HL-60 (cell line): ENCODE measurements at regions not wholly inside any gene's neighbourhood (a gene's known extent, or its start where the extent isn't known, plus 50 kb on each side); places are given as distances from the start of the nearest gene placed in this dataset.

Experiments used
- GABPA ChIP-seq: IDR thresholded peaks from 2 replicates; pipeline ENCODE4 v1.6.1; 2012; ENCODE audit warnings: low read depth
- POLR2AphosphoS5 ChIP-seq: IDR thresholded peaks from 2 replicates; pipeline ENCODE4 v1.6.1; 2012; ENCODE audit warnings: low read depth
- SPI1 ChIP-seq: IDR thresholded peaks from 2 replicates; pipeline ENCODE4 v1.6.1; 2012; ENCODE audit warnings: low read depth, mild to moderate bottlenecking, borderline replicate concordance
- TF ChIP-seq, protein P1 (sequence below): IDR thresholded peaks from one replicate; pipeline ENCODE4 v1.5.1; 2011; ENCODE audit warnings: low read length, control low read depth, inconsistent platforms; ENCODE audit not compliant: insufficient read depth
- TF ChIP-seq, protein P2 (sequence below): IDR thresholded peaks from 2 replicates; pipeline ENCODE4 v1.6.1; 2012; ENCODE audit warnings: low read depth; ENCODE audit not compliant: insufficient replicate concordance

DNA sequence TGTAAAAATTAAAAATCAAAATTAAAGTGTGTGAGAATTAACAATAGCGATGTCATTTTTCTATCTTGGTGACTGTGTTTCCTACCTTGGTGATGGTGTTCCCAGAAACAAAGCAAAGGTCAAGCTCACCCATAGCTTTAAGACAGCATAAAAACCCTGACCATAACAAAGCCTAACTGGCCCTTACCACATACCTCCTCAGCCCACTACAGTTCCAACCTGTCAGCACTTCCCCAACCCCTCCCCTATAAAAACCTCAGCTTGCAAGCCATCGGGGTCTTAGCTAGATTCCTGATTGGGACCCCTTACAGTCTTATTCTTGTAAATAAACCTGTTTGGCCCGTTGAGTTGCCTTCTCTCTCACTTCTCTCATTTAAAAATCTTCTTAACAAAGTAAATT lies 484.4 kb upstream of the PCDH20 start:
- TF ChIP-seq POLR2AphosphoS5 (no peak), GABPA (no peak), SPI1 (no peak)
- TF ChIP-seq, protein P1, sequence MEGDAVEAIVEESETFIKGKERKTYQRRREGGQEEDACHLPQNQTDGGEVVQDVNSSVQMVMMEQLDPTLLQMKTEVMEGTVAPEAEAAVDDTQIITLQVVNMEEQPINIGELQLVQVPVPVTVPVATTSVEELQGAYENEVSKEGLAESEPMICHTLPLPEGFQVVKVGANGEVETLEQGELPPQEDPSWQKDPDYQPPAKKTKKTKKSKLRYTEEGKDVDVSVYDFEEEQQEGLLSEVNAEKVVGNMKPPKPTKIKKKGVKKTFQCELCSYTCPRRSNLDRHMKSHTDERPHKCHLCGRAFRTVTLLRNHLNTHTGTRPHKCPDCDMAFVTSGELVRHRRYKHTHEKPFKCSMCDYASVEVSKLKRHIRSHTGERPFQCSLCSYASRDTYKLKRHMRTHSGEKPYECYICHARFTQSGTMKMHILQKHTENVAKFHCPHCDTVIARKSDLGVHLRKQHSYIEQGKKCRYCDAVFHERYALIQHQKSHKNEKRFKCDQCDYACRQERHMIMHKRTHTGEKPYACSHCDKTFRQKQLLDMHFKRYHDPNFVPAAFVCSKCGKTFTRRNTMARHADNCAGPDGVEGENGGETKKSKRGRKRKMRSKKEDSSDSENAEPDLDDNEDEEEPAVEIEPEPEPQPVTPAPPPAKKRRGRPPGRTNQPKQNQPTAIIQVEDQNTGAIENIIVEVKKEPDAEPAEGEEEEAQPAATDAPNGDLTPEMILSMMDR, result no peak
- TF ChIP-seq, protein P2, sequence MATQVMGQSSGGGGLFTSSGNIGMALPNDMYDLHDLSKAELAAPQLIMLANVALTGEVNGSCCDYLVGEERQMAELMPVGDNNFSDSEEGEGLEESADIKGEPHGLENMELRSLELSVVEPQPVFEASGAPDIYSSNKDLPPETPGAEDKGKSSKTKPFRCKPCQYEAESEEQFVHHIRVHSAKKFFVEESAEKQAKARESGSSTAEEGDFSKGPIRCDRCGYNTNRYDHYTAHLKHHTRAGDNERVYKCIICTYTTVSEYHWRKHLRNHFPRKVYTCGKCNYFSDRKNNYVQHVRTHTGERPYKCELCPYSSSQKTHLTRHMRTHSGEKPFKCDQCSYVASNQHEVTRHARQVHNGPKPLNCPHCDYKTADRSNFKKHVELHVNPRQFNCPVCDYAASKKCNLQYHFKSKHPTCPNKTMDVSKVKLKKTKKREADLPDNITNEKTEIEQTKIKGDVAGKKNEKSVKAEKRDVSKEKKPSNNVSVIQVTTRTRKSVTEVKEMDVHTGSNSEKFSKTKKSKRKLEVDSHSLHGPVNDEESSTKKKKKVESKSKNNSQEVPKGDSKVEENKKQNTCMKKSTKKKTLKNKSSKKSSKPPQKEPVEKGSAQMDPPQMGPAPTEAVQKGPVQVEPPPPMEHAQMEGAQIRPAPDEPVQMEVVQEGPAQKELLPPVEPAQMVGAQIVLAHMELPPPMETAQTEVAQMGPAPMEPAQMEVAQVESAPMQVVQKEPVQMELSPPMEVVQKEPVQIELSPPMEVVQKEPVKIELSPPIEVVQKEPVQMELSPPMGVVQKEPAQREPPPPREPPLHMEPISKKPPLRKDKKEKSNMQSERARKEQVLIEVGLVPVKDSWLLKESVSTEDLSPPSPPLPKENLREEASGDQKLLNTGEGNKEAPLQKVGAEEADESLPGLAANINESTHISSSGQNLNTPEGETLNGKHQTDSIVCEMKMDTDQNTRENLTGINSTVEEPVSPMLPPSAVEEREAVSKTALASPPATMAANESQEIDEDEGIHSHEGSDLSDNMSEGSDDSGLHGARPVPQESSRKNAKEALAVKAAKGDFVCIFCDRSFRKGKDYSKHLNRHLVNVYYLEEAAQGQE, result no peak
